ENCODE measurements at regions not wholly inside any gene's neighbourhood (a gene's known extent, or its start where the extent isn't known, plus 50 kb on each side); places are given as distances from the start of the nearest gene placed in this dataset.

DNA sequence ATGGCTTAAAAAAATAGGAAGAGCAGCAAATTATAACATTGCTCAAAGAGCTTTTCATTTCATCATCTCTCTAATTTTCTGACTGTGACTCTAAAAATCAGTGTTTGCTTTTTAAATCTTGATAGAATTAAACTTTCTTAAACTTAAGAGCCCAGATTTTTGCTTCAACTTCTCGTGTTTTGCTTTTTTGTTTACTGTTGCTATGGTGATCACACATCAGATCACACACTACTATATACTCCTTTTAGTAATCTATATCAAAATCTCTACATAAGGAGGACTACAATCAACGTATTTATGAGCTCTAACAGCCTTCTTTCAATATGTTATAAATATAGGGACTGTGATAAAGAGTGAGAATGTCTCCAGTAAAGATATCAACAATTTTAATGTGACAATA, 537.3 kb downstream of the KCNT2 start:
- no peaks in the 10 kb centered on the region for H3K36me3 ChIP-seq (replicated peaks; ENCODE audit: insufficient read depth, low read depth)
- WGBS (ENCODE audit: low lambda C conversion rate, missing lambda C conversion rate), result 54% methylated on average over 2 of the region's 2 CpGs
- no peaks in the 10 kb centered on the region for H3K27me3 ChIP-seq
- H3K4me3 ChIP-seq, result no peak overlapping the region
- TF ChIP-seq, protein P1, sequence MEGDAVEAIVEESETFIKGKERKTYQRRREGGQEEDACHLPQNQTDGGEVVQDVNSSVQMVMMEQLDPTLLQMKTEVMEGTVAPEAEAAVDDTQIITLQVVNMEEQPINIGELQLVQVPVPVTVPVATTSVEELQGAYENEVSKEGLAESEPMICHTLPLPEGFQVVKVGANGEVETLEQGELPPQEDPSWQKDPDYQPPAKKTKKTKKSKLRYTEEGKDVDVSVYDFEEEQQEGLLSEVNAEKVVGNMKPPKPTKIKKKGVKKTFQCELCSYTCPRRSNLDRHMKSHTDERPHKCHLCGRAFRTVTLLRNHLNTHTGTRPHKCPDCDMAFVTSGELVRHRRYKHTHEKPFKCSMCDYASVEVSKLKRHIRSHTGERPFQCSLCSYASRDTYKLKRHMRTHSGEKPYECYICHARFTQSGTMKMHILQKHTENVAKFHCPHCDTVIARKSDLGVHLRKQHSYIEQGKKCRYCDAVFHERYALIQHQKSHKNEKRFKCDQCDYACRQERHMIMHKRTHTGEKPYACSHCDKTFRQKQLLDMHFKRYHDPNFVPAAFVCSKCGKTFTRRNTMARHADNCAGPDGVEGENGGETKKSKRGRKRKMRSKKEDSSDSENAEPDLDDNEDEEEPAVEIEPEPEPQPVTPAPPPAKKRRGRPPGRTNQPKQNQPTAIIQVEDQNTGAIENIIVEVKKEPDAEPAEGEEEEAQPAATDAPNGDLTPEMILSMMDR (IDR thresholded peaks at IDR 0.05; ENCODE audit: poor library complexity), result no peak
- TF ChIP-seq EZH2 (IDR thresholded peaks at IDR 0.05; ENCODE audit: borderline replicate concordance) (no peak), EZH2phosphoT487 (IDR thresholded peaks at IDR 0.05; ENCODE audit: low read depth, severe bottlenecking, unreplicated experiment) (no peak)
- no peak overlapping the region for H3K4me2 ChIP-seq
- no peak overlapping the region for H2AFZ ChIP-seq
- H3K4me1 ChIP-seq (ENCODE audit: insufficient read depth), result no peaks in the 10 kb centered on the region
- no peaks in the 10 kb centered on the region for H4K20me1 ChIP-seq (ENCODE audit: insufficient read depth, poor library complexity, severe bottlenecking)
- DNase-seq (ENCODE audit: low spot score), result no peak
- H3K9me3 ChIP-seq (ENCODE audit: low read depth), result no peaks in the 10 kb centered on the region
- no peaks in the 10 kb centered on the region for H3K9me2 ChIP-seq (replicated peaks; ENCODE audit: insufficient read depth)
- no peak overlapping the region for H3K27ac ChIP-seq
- H3K79me2 ChIP-seq, result no peaks in the 10 kb centered on the region

DNA sequence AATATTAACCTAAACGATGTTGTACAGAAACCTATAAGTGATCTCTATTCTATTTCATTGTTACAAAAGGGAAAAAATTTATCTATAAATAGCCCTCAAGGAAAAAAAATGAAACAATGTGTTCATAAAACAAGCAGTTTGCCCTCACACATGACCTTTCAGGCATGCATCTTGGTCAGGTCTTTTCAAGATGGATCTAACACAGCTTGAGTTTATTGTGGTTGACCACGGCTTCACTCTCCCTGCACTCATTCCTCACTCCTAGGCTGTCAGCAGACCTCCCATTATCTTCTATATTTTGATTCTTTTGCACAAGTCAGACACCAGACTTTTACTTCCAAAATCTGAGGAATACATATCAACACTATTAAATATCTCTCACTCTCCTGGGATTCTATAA, 544.3 kb downstream of the KCNT2 start:
- Histone ChIP-seq H3K9me3 (ENCODE audit: low read depth) (no peaks in the 10 kb centered on the region), H3K27me3 (no peaks in the 10 kb centered on the region), H2AFZ (no peak overlapping the region), H4K20me1 (ENCODE audit: insufficient read depth, poor library complexity, severe bottlenecking) (no peaks in the 10 kb centered on the region), H3K36me3 (replicated peaks; ENCODE audit: insufficient read depth, low read depth) (no peaks in the 10 kb centered on the region), H3K27ac (no peak overlapping the region), H3K4me2 (no peak overlapping the region), H3K4me1 (ENCODE audit: insufficient read depth) (no peaks in the 10 kb centered on the region), H3K79me2 (no peaks in the 10 kb centered on the region), H3K9me2 (replicated peaks; ENCODE audit: insufficient read depth) (no peaks in the 10 kb centered on the region), H3K4me3 (no peak overlapping the region)
- 82% methylated on average over 2 of the region's 2 CpGs for WGBS (ENCODE audit: low lambda C conversion rate, missing lambda C conversion rate)
- TF ChIP-seq EZH2phosphoT487 (IDR thresholded peaks at IDR 0.05; ENCODE audit: low read depth, severe bottlenecking, unreplicated experiment) (no peak), EZH2 (IDR thresholded peaks at IDR 0.05; ENCODE audit: borderline replicate concordance) (no peak)
- TF ChIP-seq, protein P1 (IDR thresholded peaks at IDR 0.05; ENCODE audit: poor library complexity), result no peak
- no peak for DNase-seq (ENCODE audit: low spot score)

DNA sequence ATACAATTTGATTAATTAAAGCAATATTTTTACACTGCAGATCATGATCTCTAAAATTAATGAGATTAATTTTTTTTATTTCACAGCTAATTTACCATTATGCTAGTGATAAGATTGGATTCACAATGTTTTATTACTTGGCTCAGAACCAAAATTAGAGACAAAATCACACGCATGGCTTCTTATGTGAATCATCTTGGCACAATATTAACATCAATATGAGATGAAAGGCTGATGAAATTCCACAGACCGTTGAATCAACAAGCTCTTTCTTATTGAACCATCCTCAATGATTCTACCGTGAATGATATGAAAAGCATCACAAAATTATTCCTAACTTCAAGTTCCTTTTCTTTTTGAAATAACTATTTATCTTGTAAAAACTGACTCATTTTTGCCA, 544.9 kb downstream of the KCNT2 start:
- no peak for DNase-seq (ENCODE audit: low spot score)
- H3K4me2 ChIP-seq, result no peak overlapping the region

More for the DNA sequence above, 544.9 kb downstream of the KCNT2 start:
- Histone ChIP-seq H3K4me1 (ENCODE audit: insufficient read depth) (no peaks in the 10 kb centered on the region), H4K20me1 (ENCODE audit: insufficient read depth, poor library complexity, severe bottlenecking) (no peaks in the 10 kb centered on the region), H3K27ac (no peak overlapping the region), H3K9me2 (replicated peaks; ENCODE audit: insufficient read depth) (no peaks in the 10 kb centered on the region), H2AFZ (no peak overlapping the region), H3K27me3 (no peaks in the 10 kb centered on the region), H3K79me2 (no peaks in the 10 kb centered on the region), H3K9me3 (ENCODE audit: low read depth) (no peaks in the 10 kb centered on the region), H3K36me3 (replicated peaks; ENCODE audit: insufficient read depth, low read depth) (no peaks in the 10 kb centered on the region), H3K4me3 (no peak overlapping the region)
- WGBS (ENCODE audit: low lambda C conversion rate, missing lambda C conversion rate), result 96% methylated on average over 3 of the region's 3 CpGs
- TF ChIP-seq, protein P1 (IDR thresholded peaks at IDR 0.05; ENCODE audit: poor library complexity), result no peak
- no peak for TF ChIP-seq EZH2 (IDR thresholded peaks at IDR 0.05; ENCODE audit: borderline replicate concordance)
- TF ChIP-seq EZH2phosphoT487 (IDR thresholded peaks at IDR 0.05; ENCODE audit: low read depth, severe bottlenecking, unreplicated experiment), result no peak
